ENCODE measurements at regions not wholly inside any gene's neighbourhood (a gene's known extent, or its start where the extent isn't known, plus 50 kb on each side); places are given as distances from the start of the nearest gene placed in this dataset.
A peak's percentile ranks its signal among the peaks of the same experiment; 100 is the strongest.

DNA sequence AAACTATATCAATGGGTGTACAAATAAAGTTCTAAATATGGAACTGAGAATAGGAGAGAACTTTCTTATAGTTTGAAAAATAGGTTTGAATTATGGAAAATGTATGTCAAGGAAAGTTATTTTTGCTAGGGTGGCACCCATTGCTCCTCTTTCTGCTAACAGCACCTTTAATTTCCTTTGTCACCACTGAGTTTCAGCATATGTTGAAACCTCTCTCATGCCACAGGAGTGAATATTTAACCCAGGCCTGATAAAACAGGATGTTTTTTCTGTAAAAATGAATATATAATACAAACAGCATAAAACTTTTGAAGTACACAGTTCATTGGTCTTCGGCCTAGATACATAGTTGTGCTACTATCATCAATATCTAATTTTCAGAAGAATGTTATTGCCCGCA lies 385.5 kb upstream of the ANO5 start:
- Histone ChIP-seq H4K20me1 (ENCODE audit: insufficient read depth, low read length) (no peaks in the 10 kb centered on the region), H3K4me1 (ENCODE audit: insufficient read depth, low read length) (no peaks in the 10 kb centered on the region), H3K9me3 (ENCODE audit: low read depth, low read length) (peaks cover 2% of the 10 kb centered on the region), H3K4me2 (ENCODE audit: insufficient read depth, low read length) (no peak overlapping the region), H2AFZ (ENCODE audit: low read length) (no peak overlapping the region), H3K27me3 (ENCODE audit: insufficient read depth, low read length) (no peaks in the 10 kb centered on the region), H3K79me2 (ENCODE audit: insufficient read depth, low read length) (no peaks in the 10 kb centered on the region), H3K36me3 (ENCODE audit: insufficient read depth, low read length) (no peaks in the 10 kb centered on the region), H3K27ac (ENCODE audit: low read depth, low read length) (no peak overlapping the region), H3K4me3 (ENCODE audit: insufficient read depth, low read length) (no peak overlapping the region)
- DNase-seq (ENCODE audit: insufficient read length, low spot score, missing footprints) = no peak
- no peak for TF ChIP-seq CTCF (IDR thresholded peaks at IDR 0.05; ENCODE audit: extremely low read depth, low read depth, low read length)

DNA sequence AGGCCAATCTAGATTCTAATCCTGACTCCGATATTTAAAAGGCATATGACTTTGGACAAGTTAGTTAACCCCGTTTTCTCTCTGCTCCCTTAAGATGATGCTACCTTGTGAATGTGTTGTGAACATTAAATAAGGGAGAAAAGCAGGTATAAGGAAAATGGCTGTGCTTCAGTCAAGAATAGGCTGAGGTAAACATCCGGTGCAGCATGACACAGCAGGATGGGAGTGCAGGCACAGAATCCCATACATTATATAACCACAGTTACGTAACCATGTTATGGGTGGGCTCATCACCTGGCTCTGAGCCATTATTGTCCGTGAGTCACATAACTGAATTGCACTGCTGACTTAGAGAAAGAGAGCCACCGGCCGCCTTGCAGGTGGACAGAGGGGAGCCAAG lies 382.2 kb upstream of the ANO5 start:
- H4K20me1 ChIP-seq (ENCODE audit: insufficient read depth, low read length) = no peaks in the 10 kb centered on the region

GRCh38 chr11:21811572-21811971 lies 381.3 kb upstream of the ANO5 start:
- Histone ChIP-seq H4K20me1 (ENCODE audit: insufficient read depth, low read length) (no peaks in the 10 kb centered on the region), H2AFZ (ENCODE audit: low read length) (no peak overlapping the region), H3K4me1 (ENCODE audit: insufficient read depth, low read length) (no peaks in the 10 kb centered on the region), H3K9me3 (ENCODE audit: low read depth, low read length) (peaks cover 5% of the 10 kb centered on the region), H3K27me3 (ENCODE audit: insufficient read depth, low read length) (no peaks in the 10 kb centered on the region), H3K27ac (ENCODE audit: low read depth, low read length) (no peak overlapping the region), H3K36me3 (ENCODE audit: insufficient read depth, low read length) (no peaks in the 10 kb centered on the region), H3K4me2 (ENCODE audit: insufficient read depth, low read length) (no peak overlapping the region), H3K4me3 (ENCODE audit: insufficient read depth, low read length) (no peak overlapping the region), H3K79me2 (ENCODE audit: insufficient read depth, low read length) (no peaks in the 10 kb centered on the region)
- peak; percentile 26 for DNase-seq (ENCODE audit: insufficient read length, low spot score, missing footprints)
- TF ChIP-seq CTCF (IDR thresholded peaks at IDR 0.05; ENCODE audit: extremely low read depth, low read depth, low read length) = no peak

More for the DNA sequence above, 382.2 kb upstream of the ANO5 start:
- DNase-seq (ENCODE audit: insufficient read length, low spot score, missing footprints) = no peak
- Histone ChIP-seq H3K4me2 (ENCODE audit: insufficient read depth, low read length) (no peak overlapping the region), H3K9me3 (ENCODE audit: low read depth, low read length) (peaks cover 5% of the 10 kb centered on the region), H3K27ac (ENCODE audit: low read depth, low read length) (no peak overlapping the region), H3K4me3 (ENCODE audit: insufficient read depth, low read length) (no peak overlapping the region), H3K4me1 (ENCODE audit: insufficient read depth, low read length) (no peaks in the 10 kb centered on the region), H3K27me3 (ENCODE audit: insufficient read depth, low read length) (no peaks in the 10 kb centered on the region), H3K36me3 (ENCODE audit: insufficient read depth, low read length) (no peaks in the 10 kb centered on the region), H3K79me2 (ENCODE audit: insufficient read depth, low read length) (no peaks in the 10 kb centered on the region), H2AFZ (ENCODE audit: low read length) (no peak overlapping the region)
- TF ChIP-seq CTCF (IDR thresholded peaks at IDR 0.05; ENCODE audit: extremely low read depth, low read depth, low read length) = no peak

DNA sequence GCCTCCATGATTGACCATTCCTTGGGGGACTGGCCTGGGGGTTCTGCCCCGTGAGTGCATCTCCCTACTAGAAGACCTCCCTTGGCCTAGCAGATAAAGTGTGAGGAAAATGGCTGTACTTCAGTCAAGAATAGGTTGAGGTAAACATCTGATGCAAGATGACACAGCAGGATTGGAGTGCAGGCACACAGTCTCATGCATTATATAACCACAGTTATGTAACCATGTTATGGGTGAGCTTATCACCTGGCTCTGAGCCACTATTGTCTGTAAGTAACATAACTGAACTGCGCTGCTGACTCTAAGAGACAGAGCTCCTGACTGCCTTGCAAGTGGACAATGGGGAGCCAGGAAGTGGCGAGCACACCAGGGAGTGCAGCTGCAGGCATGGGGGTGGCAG lies 378.7 kb upstream of the ANO5 start:
- Histone ChIP-seq H2AFZ (ENCODE audit: low read length) (no peak overlapping the region), H3K4me1 (ENCODE audit: insufficient read depth, low read length) (no peaks in the 10 kb centered on the region), H3K79me2 (ENCODE audit: insufficient read depth, low read length) (no peaks in the 10 kb centered on the region), H3K27ac (ENCODE audit: low read depth, low read length) (no peak overlapping the region), H3K9me3 (ENCODE audit: low read depth, low read length) (peaks cover 5% of the 10 kb centered on the region), H3K4me3 (ENCODE audit: insufficient read depth, low read length) (no peak overlapping the region), H3K4me2 (ENCODE audit: insufficient read depth, low read length) (no peak overlapping the region), H3K27me3 (ENCODE audit: insufficient read depth, low read length) (no peaks in the 10 kb centered on the region), H4K20me1 (ENCODE audit: insufficient read depth, low read length) (no peaks in the 10 kb centered on the region), H3K36me3 (ENCODE audit: insufficient read depth, low read length) (no peaks in the 10 kb centered on the region)
- DNase-seq (ENCODE audit: insufficient read length, low spot score, missing footprints) = no peak
- no peak for TF ChIP-seq CTCF (IDR thresholded peaks at IDR 0.05; ENCODE audit: extremely low read depth, low read depth, low read length)

All from osteoblast (primary cell).